ENCODE measurements at regions not wholly inside any gene's neighbourhood (a gene's known extent, or its start where the extent isn't known, plus 50 kb on each side); places are given as distances from the start of the nearest gene placed in this dataset.
"Not testable (repeated sequence)": the region's sequence is repeated elsewhere in the genome, so short reads cannot be mapped to it uniquely, and the experiment has no call there.

DNA sequence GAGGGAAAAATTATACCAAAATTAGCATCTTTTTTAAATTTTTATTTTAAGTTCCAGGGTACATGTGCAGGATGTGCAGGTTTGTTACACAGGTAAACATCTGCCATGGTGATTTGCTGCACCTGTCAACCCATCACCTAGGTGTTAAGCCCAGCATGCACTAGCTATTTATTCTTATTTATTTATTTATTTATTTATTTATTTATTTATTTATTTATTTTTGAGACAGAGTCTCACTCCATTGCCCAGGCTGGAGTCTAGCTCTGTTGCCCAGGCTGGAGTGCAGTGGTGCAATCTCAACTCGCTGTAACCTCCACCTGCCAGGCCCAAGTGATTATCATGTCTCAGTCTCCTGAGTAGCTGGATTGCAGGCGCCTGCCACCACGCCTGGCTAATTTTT is 137.7 kb upstream of the NEBL start:
- not testable (repeated sequence) for DNase-seq (ENCODE audit: low read depth in 1 of 2, low spot score in 1 of 2)

DNA sequence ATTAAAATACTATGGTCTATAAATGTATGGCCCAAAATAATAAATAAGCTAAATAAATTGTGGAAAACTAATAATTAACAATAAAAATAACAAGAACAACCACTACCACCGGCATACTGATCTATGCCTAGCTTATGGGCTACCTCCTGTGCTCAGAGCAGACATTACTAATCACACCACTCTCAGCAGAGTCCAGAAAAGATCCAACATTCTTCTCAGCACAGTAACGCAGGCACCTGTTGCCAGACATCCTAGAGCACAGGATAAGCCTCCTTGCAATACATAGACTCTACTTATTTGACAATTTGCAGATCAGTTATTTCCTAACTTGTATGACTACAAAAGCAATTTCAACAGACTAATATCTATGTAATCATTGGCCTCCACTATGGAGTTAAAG is 137.1 kb upstream of the NEBL start:
- DNase-seq (ENCODE audit: low read depth in 1 of 2, low spot score in 1 of 2): no peak

GRCh38 chr10:21032587-21033319 is 135.6 kb upstream of the NEBL start:
- DNase-seq (ENCODE audit: low read depth in 1 of 2, low spot score in 1 of 2): no peak

DNA sequence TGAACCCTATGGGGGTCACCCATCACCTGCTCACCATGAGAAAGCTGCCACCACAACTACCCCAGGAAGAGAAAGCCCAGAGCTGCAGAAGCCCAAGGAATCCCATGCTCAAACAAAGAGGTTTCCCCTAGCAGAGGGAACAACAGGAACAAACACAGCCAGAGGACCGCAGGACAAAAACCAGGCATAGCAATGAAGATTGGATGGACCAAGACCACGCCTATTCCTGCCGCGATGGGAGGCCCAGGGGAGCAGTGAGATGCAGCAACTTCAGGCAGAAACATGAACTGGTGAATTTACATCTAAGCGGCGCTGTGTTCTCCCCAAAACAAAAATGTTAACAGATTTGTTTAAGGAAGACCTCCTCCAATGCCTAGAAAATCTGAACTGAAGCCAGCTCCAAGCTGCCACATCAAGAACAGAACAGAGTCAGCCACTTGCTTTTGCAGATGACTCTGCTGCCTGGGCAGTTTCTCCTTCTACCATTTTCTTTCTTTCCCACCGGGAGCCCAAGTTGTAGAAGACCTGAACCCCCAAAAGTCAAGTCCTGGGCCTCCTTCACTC is 134.2 kb upstream of the NEBL start:
- DNase-seq (ENCODE audit: low read depth in 1 of 2, low spot score in 1 of 2): no peak

GRCh38 chr10:21030091-21030490 is 133.0 kb upstream of the NEBL start:
- no peak for DNase-seq (ENCODE audit: low read depth in 1 of 2, low spot score in 1 of 2)

GRCh38 chr10:21022821-21023220 is 125.7 kb upstream of the NEBL start:
- DNase-seq (ENCODE audit: low read depth in 1 of 2, low spot score in 1 of 2): no peak

GRCh38 chr10:21021843-21022594 is 124.9 kb upstream of the NEBL start:
- DNase-seq (ENCODE audit: low read depth in 1 of 2, low spot score in 1 of 2): no peak

DNA sequence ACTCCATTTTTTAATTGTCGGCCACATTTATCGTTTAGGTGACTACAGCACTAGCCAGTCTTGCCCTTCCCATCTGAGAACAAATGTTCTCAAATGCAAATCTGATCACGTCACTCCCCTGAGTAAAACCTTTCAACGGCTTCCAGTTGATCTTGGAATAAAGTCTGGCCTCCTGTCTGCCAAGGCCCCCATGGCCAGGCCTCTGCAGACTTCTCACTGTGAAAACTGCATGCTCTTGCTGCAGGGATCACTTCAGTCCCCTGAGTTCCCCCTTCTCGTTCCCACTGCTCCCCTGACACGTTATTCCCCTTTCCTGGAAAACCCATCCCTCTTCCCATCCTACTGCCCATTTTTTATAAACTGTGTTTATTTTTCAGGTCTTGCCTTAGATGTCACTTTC is 124.1 kb upstream of the NEBL start:
- no peak for DNase-seq (ENCODE audit: low read depth in 1 of 2, low spot score in 1 of 2)

GRCh38 chr10:21020545-21020944 is 123.4 kb upstream of the NEBL start:
- no peak for DNase-seq (ENCODE audit: low read depth in 1 of 2, low spot score in 1 of 2)

DNA sequence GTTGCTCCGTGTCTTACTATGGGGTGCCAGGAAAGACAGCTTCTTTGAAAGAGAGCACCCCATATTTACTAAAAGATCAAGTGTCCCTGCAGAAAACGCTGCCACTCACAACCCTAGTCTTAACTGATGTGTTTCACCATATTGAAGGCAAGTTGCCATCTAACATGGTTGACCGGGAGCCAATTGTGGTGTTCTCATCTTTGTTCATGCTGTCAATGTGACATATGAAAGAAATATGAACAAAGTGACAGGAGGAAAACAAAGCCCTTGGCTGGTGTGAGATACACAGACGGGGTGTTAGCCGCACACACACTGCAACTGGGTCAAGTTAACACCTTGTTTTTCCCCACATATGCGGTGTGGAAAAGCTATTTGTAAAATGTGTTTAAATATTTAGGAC is 122.3 kb upstream of the NEBL start:
- DNase-seq (ENCODE audit: low read depth in 1 of 2, low spot score in 1 of 2): no peak

DNA sequence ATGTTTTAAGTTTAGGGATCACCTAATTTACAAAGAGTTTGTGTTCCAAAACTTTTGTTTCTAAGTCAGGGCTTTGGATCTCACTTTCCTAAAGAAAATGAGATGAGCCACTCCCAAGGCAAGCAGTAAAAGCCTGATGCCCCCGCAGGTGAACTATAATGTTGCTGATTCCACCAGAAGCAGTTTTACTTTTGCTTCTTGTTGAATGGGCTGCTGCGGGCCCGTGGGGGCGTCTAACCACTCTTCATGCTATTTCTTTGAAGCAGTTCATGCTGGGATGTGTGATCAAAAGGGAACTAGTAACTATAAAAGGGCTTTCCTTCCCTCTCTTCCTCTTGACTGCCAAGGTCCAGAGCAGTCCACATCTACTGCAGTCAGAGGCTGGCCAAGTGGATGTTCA is 118.7 kb upstream of the NEBL start:
- DNase-seq (ENCODE audit: low read depth in 1 of 2, low spot score in 1 of 2): no peak

- DNase-seq (ENCODE audit: low read depth in 1 of 2, low spot score in 1 of 2): no peak
These were observed 117.0 kb upstream of the NEBL start for GRCh38 chr10:21014141-21014540.

- DNase-seq (ENCODE audit: low read depth in 1 of 2, low spot score in 1 of 2): no peak
These were observed 114.4 kb upstream of the NEBL start for GRCh38 chr10:21011433-21012018.

DNA sequence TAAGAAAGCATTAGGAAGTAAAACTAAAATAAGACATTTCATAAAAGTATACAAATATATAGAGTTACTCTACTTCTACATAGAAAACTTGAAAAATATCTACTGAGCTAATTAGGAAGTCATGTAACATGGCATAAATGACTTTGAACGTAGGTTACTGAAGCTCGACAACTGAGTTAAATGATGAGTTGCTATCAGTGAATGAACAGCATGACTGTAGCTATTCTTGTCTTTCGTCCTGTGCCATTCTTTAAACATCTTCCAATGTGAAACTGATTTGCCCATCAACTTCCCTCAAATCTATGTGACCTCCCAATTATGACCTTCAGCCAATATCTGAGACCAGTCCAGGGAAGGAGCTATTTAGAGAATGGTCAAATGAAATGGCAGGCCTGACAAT is 113.5 kb upstream of the NEBL start:
- DNase-seq (ENCODE audit: low read depth in 1 of 2, low spot score in 1 of 2): no peak

DNA sequence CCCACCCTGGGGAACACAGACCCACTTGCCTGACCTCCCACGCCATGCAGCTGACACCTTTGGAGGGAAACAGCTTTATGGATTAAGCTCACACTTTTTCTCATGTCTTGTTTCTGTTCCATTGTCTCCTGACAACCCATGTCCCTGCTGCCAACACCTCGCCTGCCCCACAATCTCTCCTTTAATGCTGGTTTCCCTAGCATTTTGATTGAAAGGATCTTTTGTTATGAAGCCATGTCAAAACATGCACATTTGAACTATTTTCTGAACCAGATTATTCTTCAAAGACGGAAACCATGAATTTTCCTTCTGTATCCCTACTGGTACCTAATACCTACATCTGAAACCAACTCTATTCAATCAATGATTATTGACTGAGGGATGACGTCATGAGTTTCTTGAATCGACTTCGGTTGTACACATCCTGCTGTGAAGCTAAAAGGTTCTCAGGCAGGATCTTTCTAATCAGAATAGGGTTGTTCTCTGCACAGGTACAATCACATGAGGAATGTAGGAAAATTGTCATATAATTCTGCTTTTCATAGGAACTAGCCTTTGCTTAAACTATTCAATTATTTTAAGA is 106.2 kb upstream of the NEBL start:
- DNase-seq (ENCODE audit: low read depth in 1 of 2, low spot score in 1 of 2): no peak

GRCh38 chr10:21002091-21002878 is 105.2 kb upstream of the NEBL start:
- DNase-seq (ENCODE audit: low read depth in 1 of 2, low spot score in 1 of 2): no peak

GRCh38 chr10:20999699-21000098 is 102.6 kb upstream of the NEBL start:
- DNase-seq (ENCODE audit: low read depth in 1 of 2, low spot score in 1 of 2): no peak

GRCh38 chr10:20998036-20998435 is 100.9 kb upstream of the NEBL start:
- no peak for DNase-seq (ENCODE audit: low read depth in 1 of 2, low spot score in 1 of 2)

DNA sequence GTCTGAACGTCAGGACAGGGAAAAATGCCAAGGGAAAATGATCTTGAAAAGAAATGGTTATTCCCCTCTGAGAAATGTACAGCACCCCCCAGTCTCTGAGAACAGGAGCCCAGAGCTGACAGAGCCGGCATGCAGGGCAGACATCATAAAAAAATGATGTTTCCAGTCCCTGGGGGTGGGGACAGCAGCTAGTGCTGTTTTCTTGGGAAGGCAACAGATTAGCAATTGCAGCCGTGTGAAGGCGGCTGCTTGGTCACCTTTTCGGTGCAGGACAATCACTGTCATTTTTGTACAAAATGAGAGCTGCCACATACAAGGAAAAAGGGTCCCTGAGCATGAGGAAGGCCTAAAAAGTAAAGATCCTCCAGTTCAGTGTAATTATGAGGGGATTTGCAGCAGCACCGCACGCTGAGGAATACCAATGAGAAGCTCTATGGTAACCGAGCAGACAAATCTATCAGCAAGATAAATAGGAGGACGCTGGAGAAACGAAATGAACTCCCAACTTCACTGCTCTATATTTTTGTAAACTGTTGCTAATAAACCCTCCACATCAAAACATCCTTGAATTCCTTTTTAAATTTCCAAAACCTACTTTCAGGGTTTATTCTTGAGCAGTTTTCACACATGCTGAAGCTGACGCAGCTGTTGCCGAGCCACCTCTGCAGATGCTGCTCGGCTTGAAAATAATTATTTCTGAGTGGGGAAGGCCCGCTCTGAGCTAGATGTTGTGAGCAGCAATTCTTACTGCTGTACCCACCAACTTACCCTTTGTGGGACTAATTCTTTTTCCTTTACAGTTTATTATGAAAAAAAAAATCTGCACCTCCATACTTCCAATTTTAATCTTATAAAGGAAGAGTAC is 98.2 kb upstream of the NEBL start:
- no peak for DNase-seq (ENCODE audit: low read depth in 1 of 2, low spot score in 1 of 2)
